Lung (tissue), 11 donors: ENCODE measurements at regions not wholly inside any gene's neighbourhood (a gene's known extent, or its start where the extent isn't known, plus 50 kb on each side); places are given as distances from the start of the nearest gene placed in this dataset.
A peak's percentile ranks its signal among the peaks of the same experiment; 100 is the strongest.

Experiments used
- ATAC-seq: fragments of 200-7000 bp; cut with Tn5 transposase; one replicate; pipeline ENCODE4 v1.9.1; 2020; ENCODE audit warnings: moderate number of reproducible peaks; ENCODE audit not compliant: insufficient read depth, low FRiP score
- DNase-seq, 3 donors: peaks; one replicate each; pipeline ENCODE4 v3.0.0-alpha.2; 2013 to 2017
- H3K27ac ChIP-seq, 2 donors: one replicate each; pipeline ENCODE4 v1.5.1; 2013; ENCODE audit warnings: mild to moderate bottlenecking in 2 of 2, moderate library complexity in 2 of 2, control low read depth in 1 of 2, inconsistent platforms in 1 of 2, low read depth in 1 of 2, low read length in 1 of 2
- H3K27me3 ChIP-seq, 3 donors: one replicate each; pipeline ENCODE4 v1.5.1; 2013; ENCODE audit warnings: low read length in 2 of 3; ENCODE audit not compliant: control insufficient read depth in 3 of 3, insufficient read depth in 3 of 3
- H3K36me3 ChIP-seq, 4 donors: one replicate each; pipeline ENCODE4 v1.5.1; 2013; ENCODE audit warnings: low read length in 4 of 4, mild to moderate bottlenecking in 1 of 4, moderate library complexity in 1 of 4; ENCODE audit not compliant: control insufficient read depth in 4 of 4, insufficient read depth in 4 of 4
- H3K4me1 ChIP-seq, 5 donors: one replicate each; pipeline ENCODE4 v1.5.1; 2013; ENCODE audit warnings: low read length in 5 of 5, mild to moderate bottlenecking in 2 of 5, moderate library complexity in 1 of 5; ENCODE audit not compliant: control insufficient read depth in 5 of 5, insufficient read depth in 5 of 5
- H3K4me3 ChIP-seq: one replicate; pipeline ENCODE4 v1.5.1; 2013; ENCODE audit warnings: mild to moderate bottlenecking, control low read depth, moderate library complexity
- H3K9ac ChIP-seq, 2 donors: one replicate each; pipeline ENCODE4 v1.5.1; 2013; ENCODE audit warnings: low read length in 2 of 2, control low read depth in 1 of 2; ENCODE audit not compliant: insufficient read depth in 1 of 2
- H3K9me3 ChIP-seq, 4 donors: one replicate each; pipeline ENCODE4 v1.5.1; 2013; ENCODE audit warnings: low read length in 3 of 4, mild to moderate bottlenecking in 1 of 4, moderate library complexity in 1 of 4; ENCODE audit not compliant: control insufficient read depth in 4 of 4, insufficient read depth in 3 of 4
- CTCF ChIP-seq: IDR thresholded peaks from 2 replicates; pipeline ENCODE4 v1.5.1; 2012; ENCODE audit warnings: mild to moderate bottlenecking; ENCODE audit errors: control extremely low read depth, extremely low read depth
- WGBS, 2 donors: extraction: QIAGEN DNeasy Blood & Tissue Kit; methylation state at CpG; one replicate each; pipeline ENCODE4 v1.1.7; 2013; 5-methylcytosine and 5-hydroxymethylcytosine counted together
- donor health status: control.
- donor health status: control.
- donor health status: Bipolar disorder and iron deficiency.
- donor health status: healthy.
- donor health status: DM: yes; HTN: yes; CAD: no.

GRCh38 chr6:120357447-120357846 is 976.8 kb downstream of the TBC1D32 start:
- no peaks in the 10 kb centered on the region for H3K36me3 ChIP-seq
- TF ChIP-seq CTCF = no peak
- no peak for ATAC-seq
- H3K27me3 ChIP-seq = no peaks in the 10 kb centered on the region
- peaks cover 0 to 4% (median 0%) of the 10 kb centered on the region in 5 donors for H3K4me1 ChIP-seq
- no peak overlapping the region for H3K27ac ChIP-seq
- H3K4me3 ChIP-seq = no peak overlapping the region
- H3K9ac ChIP-seq = no peak overlapping the region
- no peak for DNase-seq
- H3K9me3 ChIP-seq = peaks cover 0 to 9% (median 1%) of the 10 kb centered on the region in 4 donors

- ATAC-seq = no peak
- H3K27me3 ChIP-seq = no peaks in the 10 kb centered on the region
- peaks cover 0 to 9% (median 1%) of the 10 kb centered on the region in 4 donors for H3K9me3 ChIP-seq
- H3K4me3 ChIP-seq = no peak overlapping the region
- no peaks in the 10 kb centered on the region for H3K36me3 ChIP-seq
- no peak for TF ChIP-seq CTCF
- WGBS, 2 donors = 62 to 73% methylated on average over 1 of the region's 1 CpG
- H3K9ac ChIP-seq = no peak overlapping the region
- no peak overlapping the region for H3K27ac ChIP-seq
- peak in 2 of 3 donors; percentile 56 to 74 for DNase-seq
- H3K4me1 ChIP-seq = peaks cover 0 to 4% (median 0%) of the 10 kb centered on the region in 5 donors
Measured at GRCh38 chr6:120355822-120356221, 978.5 kb downstream of the TBC1D32 start.

GRCh38 chr6:120354452-120355098 is 979.7 kb downstream of the TBC1D32 start:
- ATAC-seq (no peak), DNase-seq (no peak)
- Histone ChIP-seq H3K27me3 (no peaks in the 10 kb centered on the region), H3K9ac (no peak overlapping the region), H3K36me3 (no peaks in the 10 kb centered on the region), H3K9me3 (peaks cover 0 to 9% (median 1%) of the 10 kb centered on the region in 4 donors), H3K4me1 (peaks cover 0 to 4% (median 0%) of the 10 kb centered on the region in 5 donors), H3K4me3 (no peak overlapping the region), H3K27ac (no peak overlapping the region)
- no peak for TF ChIP-seq CTCF
- 38 to 63% methylated on average over 1 of the region's 1 CpG for WGBS, 2 donors

GRCh38 chr6:120352491-120352890 is 981.8 kb downstream of the TBC1D32 start:
- no peaks in the 10 kb centered on the region for H3K27me3 ChIP-seq
- no peak for TF ChIP-seq CTCF
- H3K4me3 ChIP-seq = no peak overlapping the region
- no peak overlapping the region for H3K9ac ChIP-seq
- no peaks in the 10 kb centered on the region for H3K36me3 ChIP-seq
- DNase-seq (no peak), ATAC-seq (no peak)
- no peak overlapping the region for H3K27ac ChIP-seq
- H3K9me3 ChIP-seq = peaks cover 0 to 7% (median 0%) of the 10 kb centered on the region in 4 donors
- H3K4me1 ChIP-seq = peaks cover 0 to 4% (median 0%) of the 10 kb centered on the region in 5 donors
